ENCODE measurements at regions not wholly inside any gene's neighbourhood (a gene's known extent, or its start where the extent isn't known, plus 50 kb on each side); places are given as distances from the start of the nearest gene placed in this dataset.

DNA sequence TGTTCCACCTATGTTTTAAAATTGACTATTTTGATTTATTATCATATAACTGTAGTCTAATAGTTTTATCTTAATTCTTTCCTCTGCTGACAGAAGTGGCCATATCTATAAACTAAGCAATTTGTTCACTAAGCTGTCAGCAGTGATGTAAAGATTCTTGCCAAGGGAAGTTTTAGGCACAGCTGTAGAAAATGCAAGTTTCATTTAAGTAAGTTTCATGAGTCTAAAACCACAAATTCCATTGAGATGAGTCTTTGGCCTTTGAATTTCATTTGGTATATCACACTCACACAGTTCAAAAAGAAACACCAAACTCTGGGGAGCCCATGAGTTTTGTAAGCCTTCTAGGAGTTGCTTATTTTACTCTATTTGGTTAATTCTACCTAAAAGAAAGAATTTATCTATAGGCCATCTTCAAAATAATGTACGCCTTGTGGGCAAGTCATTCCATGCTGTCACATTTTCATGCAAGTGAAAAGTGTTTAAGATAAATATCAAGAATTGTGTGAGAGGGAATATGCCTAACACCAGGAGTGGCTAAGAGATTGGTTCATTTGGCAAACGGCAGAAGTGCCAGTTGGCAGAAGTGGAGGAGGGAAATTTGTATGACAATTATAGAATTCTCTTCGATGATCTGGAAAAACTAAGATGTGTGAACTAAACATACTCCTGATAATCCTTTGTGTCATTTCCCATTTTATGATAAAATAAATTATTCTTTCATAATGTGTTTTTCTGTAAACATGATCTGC lies 292.9 kb downstream of the ZIC4 start:
- Histone ChIP-seq H3K4me1 (ENCODE audit: control insufficient read depth, low read length) (no peaks in the 10 kb centered on the region), H3K79me2 (ENCODE audit: control insufficient read depth, low read length) (no peaks in the 10 kb centered on the region), H4K20me1 (ENCODE audit: control insufficient read depth, insufficient read depth, low read depth, low read length) (no peaks in the 10 kb centered on the region), H3K27me3 (ENCODE audit: control insufficient read depth, low read length) (no peaks in the 10 kb centered on the region), H3K4me3 (ENCODE audit: low read length) (no peak overlapping the region), H3K4me2 (ENCODE audit: low read length) (no peak overlapping the region), H3K27ac (ENCODE audit: low read depth, low read length) (no peak overlapping the region), H3F3A (ENCODE audit: control insufficient read depth, insufficient read depth) (no peaks in the 10 kb centered on the region), H3K9me2 (replicated peaks; ENCODE audit: control insufficient read depth, low read length) (no peaks in the 10 kb centered on the region), H3K36me3 (ENCODE audit: control insufficient read depth, low read length) (no peaks in the 10 kb centered on the region), H3K9me3 (ENCODE audit: control insufficient read depth, insufficient read depth, low read length) (no peaks in the 10 kb centered on the region)
- TF ChIP-seq, protein P1, sequence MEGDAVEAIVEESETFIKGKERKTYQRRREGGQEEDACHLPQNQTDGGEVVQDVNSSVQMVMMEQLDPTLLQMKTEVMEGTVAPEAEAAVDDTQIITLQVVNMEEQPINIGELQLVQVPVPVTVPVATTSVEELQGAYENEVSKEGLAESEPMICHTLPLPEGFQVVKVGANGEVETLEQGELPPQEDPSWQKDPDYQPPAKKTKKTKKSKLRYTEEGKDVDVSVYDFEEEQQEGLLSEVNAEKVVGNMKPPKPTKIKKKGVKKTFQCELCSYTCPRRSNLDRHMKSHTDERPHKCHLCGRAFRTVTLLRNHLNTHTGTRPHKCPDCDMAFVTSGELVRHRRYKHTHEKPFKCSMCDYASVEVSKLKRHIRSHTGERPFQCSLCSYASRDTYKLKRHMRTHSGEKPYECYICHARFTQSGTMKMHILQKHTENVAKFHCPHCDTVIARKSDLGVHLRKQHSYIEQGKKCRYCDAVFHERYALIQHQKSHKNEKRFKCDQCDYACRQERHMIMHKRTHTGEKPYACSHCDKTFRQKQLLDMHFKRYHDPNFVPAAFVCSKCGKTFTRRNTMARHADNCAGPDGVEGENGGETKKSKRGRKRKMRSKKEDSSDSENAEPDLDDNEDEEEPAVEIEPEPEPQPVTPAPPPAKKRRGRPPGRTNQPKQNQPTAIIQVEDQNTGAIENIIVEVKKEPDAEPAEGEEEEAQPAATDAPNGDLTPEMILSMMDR (IDR thresholded peaks at IDR 0.05; ENCODE audit: low read depth, low read length, poor library complexity, severe bottlenecking), result no peak
- no peak for TF ChIP-seq EZH2phosphoT487 (IDR thresholded peaks at IDR 0.05; ENCODE audit: borderline replicate concordance, low read length)

DNA sequence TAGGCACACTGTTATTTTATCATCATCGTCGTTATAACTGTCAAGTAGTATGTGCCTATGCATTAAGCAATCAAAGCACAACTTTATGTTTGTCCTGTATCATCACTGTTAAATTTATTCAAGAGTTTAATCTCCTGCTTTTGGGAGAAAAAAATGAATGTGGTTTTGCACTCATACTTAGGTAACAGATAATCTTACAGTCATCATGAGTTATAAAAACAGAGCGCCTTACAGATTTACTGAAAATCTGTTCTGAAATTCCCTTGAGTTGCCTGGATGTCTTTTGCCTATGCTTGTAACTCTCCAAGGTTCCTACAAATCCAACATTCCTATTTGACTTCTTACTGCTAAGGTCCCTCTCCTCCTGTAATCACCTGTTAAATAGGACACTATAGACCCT lies 307.3 kb downstream of the ZIC4 start:
- no peaks in the 10 kb centered on the region for H3K4me1 ChIP-seq (ENCODE audit: control insufficient read depth, low read length)
- no peak overlapping the region for H3K4me2 ChIP-seq (ENCODE audit: low read length)
- TF ChIP-seq, protein P1 (IDR thresholded peaks at IDR 0.05; ENCODE audit: low read depth, low read length, poor library complexity, severe bottlenecking), result no peak
- TF ChIP-seq EZH2phosphoT487 (IDR thresholded peaks at IDR 0.05; ENCODE audit: borderline replicate concordance, low read length), result no peak
- no peaks in the 10 kb centered on the region for H3K36me3 ChIP-seq (ENCODE audit: control insufficient read depth, low read length)
- H4K20me1 ChIP-seq (ENCODE audit: control insufficient read depth, insufficient read depth, low read depth, low read length), result no peaks in the 10 kb centered on the region
- no peak overlapping the region for H3K27ac ChIP-seq (ENCODE audit: low read depth, low read length)
- H3K4me3 ChIP-seq (ENCODE audit: low read length), result no peak overlapping the region
- H3K79me2 ChIP-seq (ENCODE audit: control insufficient read depth, low read length), result no peaks in the 10 kb centered on the region
- H3F3A ChIP-seq (ENCODE audit: control insufficient read depth, insufficient read depth), result no peaks in the 10 kb centered on the region
- H3K9me2 ChIP-seq (replicated peaks; ENCODE audit: control insufficient read depth, low read length), result no peaks in the 10 kb centered on the region
- H3K9me3 ChIP-seq (ENCODE audit: control insufficient read depth, insufficient read depth, low read length), result no peaks in the 10 kb centered on the region
- H3K27me3 ChIP-seq (ENCODE audit: control insufficient read depth, low read length), result no peaks in the 10 kb centered on the region

DNA sequence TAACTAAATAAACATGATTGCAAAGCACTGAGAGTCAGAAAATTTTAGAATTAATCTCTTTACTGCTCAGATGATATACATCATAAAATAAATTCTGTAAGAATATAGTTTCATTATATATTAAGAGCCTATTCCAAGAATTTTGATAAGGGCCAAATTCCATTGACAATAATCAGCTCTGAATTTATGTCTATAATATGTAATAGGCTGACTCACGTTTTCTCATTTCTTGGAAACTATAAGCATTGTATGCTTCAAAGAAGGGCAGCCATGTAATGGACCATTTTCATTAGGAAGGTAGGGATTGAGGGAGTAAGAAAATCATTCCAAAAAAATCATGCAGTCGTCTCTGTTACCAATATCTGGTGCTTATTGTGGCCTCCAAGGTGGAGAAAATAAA lies 315.9 kb downstream of the ZIC4 start:
- H3K36me3 ChIP-seq (ENCODE audit: control insufficient read depth, low read length), result no peaks in the 10 kb centered on the region
- no peaks in the 10 kb centered on the region for H3F3A ChIP-seq (ENCODE audit: control insufficient read depth, insufficient read depth)
- TF ChIP-seq, protein P1 (IDR thresholded peaks at IDR 0.05; ENCODE audit: low read depth, low read length, poor library complexity, severe bottlenecking), result no peak
- no peak for TF ChIP-seq EZH2phosphoT487 (IDR thresholded peaks at IDR 0.05; ENCODE audit: borderline replicate concordance, low read length)
- H3K4me1 ChIP-seq (ENCODE audit: control insufficient read depth, low read length), result no peaks in the 10 kb centered on the region
- no peaks in the 10 kb centered on the region for H3K9me3 ChIP-seq (ENCODE audit: control insufficient read depth, insufficient read depth, low read length)
- H3K79me2 ChIP-seq (ENCODE audit: control insufficient read depth, low read length), result no peaks in the 10 kb centered on the region
- no peaks in the 10 kb centered on the region for H3K27me3 ChIP-seq (ENCODE audit: control insufficient read depth, low read length)
- H4K20me1 ChIP-seq (ENCODE audit: control insufficient read depth, insufficient read depth, low read depth, low read length), result no peaks in the 10 kb centered on the region
- no peaks in the 10 kb centered on the region for H3K9me2 ChIP-seq (replicated peaks; ENCODE audit: control insufficient read depth, low read length)
- no peak overlapping the region for H3K4me3 ChIP-seq (ENCODE audit: low read length)
- H3K27ac ChIP-seq (ENCODE audit: low read depth, low read length), result no peak overlapping the region
- H3K4me2 ChIP-seq (ENCODE audit: low read length), result no peak overlapping the region

All from DOHH2 (cell line).